SH-SY5Y (cell line): ENCODE measurements at regions not wholly inside any gene's neighbourhood (a gene's known extent, or its start where the extent isn't known, plus 50 kb on each side); places are given as distances from the start of the nearest gene placed in this dataset.

Experiments
- GATA2 ChIP-seq: IDR thresholded peaks from 2 replicates; pipeline ENCODE4 v1.6.1; 2011; ENCODE audit warnings: mild to moderate bottlenecking, low read depth, low read length
- GATA3 ChIP-seq: IDR thresholded peaks from 2 replicates; pipeline ENCODE4 v1.6.1; 2011; ENCODE audit warnings: low read depth, mild to moderate bottlenecking, low read length, moderate library complexity

GRCh38 chr11:97912629-97913028 lies 1108.1 kb upstream of the CNTN5 start:
- TF ChIP-seq GATA3 (no peak), GATA2 (no peak)

GRCh38 chr11:97934572-97935208 lies 1086.1 kb upstream of the CNTN5 start:
- no peak for TF ChIP-seq GATA3

GRCh38 chr11:97937501-97937900 lies 1083.2 kb upstream of the CNTN5 start:
- no peak for TF ChIP-seq GATA2
- no peak for TF ChIP-seq GATA3

GRCh38 chr11:97938789-97939188 lies 1082.0 kb upstream of the CNTN5 start:
- no peak for TF ChIP-seq GATA3
- no peak for TF ChIP-seq GATA2

- no peak for TF ChIP-seq GATA3
- TF ChIP-seq GATA2, result no peak
Measured at GRCh38 chr11:97943493-97943892, 1077.3 kb upstream of the CNTN5 start.

- TF ChIP-seq GATA2 (no peak), GATA3 (no peak)
Measured at GRCh38 chr11:97948793-97949192, 1072.0 kb upstream of the CNTN5 start.

GRCh38 chr11:97955595-97955994 lies 1065.2 kb upstream of the CNTN5 start:
- TF ChIP-seq GATA2, result no peak

- no peak for TF ChIP-seq GATA3
- no peak for TF ChIP-seq GATA2
Measured at GRCh38 chr11:97956904-97957303, 1063.8 kb upstream of the CNTN5 start.

- TF ChIP-seq GATA2, result no peak
- no peak for TF ChIP-seq GATA3
Measured at GRCh38 chr11:97961431-97961830, 1059.3 kb upstream of the CNTN5 start.

GRCh38 chr11:97962758-97963157 lies 1058.0 kb upstream of the CNTN5 start:
- TF ChIP-seq GATA3 (no peak), GATA2 (no peak)

- TF ChIP-seq GATA3, result no peak
- no peak for TF ChIP-seq GATA2
Measured at GRCh38 chr11:97963528-97964331, 1057.0 kb upstream of the CNTN5 start.

- TF ChIP-seq GATA2 (no peak), GATA3 (no peak)
Measured at GRCh38 chr11:97964332-97965004, 1056.3 kb upstream of the CNTN5 start.

GRCh38 chr11:97965849-97966646 lies 1054.7 kb upstream of the CNTN5 start:
- TF ChIP-seq GATA2 (no peak), GATA3 (no peak)

GRCh38 chr11:97966901-97967300 lies 1053.8 kb upstream of the CNTN5 start:
- TF ChIP-seq GATA2 (no peak), GATA3 (no peak)
